Upper lobe of left lung (tissue), 4 donors: ENCODE measurements at regions not wholly inside any gene's neighbourhood (a gene's known extent, or its start where the extent isn't known, plus 50 kb on each side); places are given as distances from the start of the nearest gene placed in this dataset.

Experiments used
- EP300 ChIP-seq, 4 donors: sonication (generic); formaldehyde crosslinking; IDR thresholded peaks; one replicate each; pipeline ENCODE4 v1.5.1; 2017; ENCODE audit warnings: antibody characterized with exemption in 4 of 4, control low read depth in 2 of 4
- POLR2A ChIP-seq, 4 donors: fragments of 450-650 bp; IDR thresholded peaks; one replicate each; pipeline ENCODE4 v1.5.1; 2016 to 2017; ENCODE audit warnings: antibody characterized with exemption in 4 of 4, mild to moderate bottlenecking in 2 of 4
- POLR2AphosphoS5 ChIP-seq, 2 donors: sonication (generic); formaldehyde crosslinking; IDR thresholded peaks; one replicate each; pipeline ENCODE4 v1.5.1; 2017; ENCODE audit warnings: antibody characterized with exemption in 2 of 2

- no peak for TF ChIP-seq POLR2AphosphoS5 (IDR thresholded peaks at IDR 0.05)
- TF ChIP-seq POLR2A (IDR thresholded peaks at IDR 0.05), result no peak
- TF ChIP-seq EP300 (IDR thresholded peaks at IDR 0.05), result no peak
Measured at GRCh38 chr10:10726101-10726500, 291.6 kb upstream of the CELF2 start.
